ENCODE measurements at regions not wholly inside any gene's neighbourhood (a gene's known extent, or its start where the extent isn't known, plus 50 kb on each side); places are given as distances from the start of the nearest gene placed in this dataset.

- DNase-seq: no peak
These were observed 289.6 kb downstream of the METTL4 start for GRCh38 chr18:2281523-2282199.

DNA sequence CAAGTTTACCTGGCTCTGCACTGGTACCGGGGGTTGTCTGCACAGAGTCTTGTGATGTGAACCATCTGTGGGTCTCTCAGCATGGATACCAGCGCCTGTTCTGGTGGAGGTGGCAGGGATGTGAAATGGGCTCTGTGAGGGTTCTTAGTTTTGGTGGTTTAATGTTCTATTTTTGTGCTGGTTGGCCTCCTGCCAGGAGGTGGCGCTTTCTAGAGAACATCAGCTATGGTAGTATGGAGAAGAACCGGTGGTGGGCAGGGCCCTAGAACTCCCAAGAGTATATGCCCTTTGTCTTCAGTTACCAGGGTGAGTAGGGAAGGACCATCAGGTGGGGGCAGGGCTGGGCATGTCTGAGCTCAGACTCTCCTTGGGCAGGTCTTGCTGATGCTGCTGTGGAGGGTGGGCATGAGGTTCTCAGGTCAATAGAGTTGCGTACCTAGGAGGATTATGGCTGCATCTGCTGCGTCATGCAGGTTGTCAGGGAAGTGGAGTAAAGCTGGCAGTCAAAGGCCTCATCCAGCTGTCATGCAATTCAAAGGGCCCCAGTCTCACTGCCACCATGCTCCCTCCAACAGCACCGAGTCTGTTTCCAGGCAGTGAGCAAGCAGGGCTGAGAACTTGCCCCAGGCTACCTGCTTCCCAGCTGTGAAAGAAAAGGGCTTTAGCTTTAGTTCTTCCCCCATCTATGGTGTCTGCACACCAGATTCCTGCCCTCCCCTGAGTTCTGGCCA, 278.0 kb downstream of the METTL4 start:
- DNase-seq: no peak

GRCh38 chr18:2301316-2301715, 270.0 kb downstream of the METTL4 start:
- DNase-seq: no peak

GRCh38 chr18:2302012-2302411, 269.3 kb downstream of the METTL4 start:
- no peak for DNase-seq

GRCh38 chr18:2302628-2303516, 268.4 kb downstream of the METTL4 start:
- DNase-seq: no peak

DNA sequence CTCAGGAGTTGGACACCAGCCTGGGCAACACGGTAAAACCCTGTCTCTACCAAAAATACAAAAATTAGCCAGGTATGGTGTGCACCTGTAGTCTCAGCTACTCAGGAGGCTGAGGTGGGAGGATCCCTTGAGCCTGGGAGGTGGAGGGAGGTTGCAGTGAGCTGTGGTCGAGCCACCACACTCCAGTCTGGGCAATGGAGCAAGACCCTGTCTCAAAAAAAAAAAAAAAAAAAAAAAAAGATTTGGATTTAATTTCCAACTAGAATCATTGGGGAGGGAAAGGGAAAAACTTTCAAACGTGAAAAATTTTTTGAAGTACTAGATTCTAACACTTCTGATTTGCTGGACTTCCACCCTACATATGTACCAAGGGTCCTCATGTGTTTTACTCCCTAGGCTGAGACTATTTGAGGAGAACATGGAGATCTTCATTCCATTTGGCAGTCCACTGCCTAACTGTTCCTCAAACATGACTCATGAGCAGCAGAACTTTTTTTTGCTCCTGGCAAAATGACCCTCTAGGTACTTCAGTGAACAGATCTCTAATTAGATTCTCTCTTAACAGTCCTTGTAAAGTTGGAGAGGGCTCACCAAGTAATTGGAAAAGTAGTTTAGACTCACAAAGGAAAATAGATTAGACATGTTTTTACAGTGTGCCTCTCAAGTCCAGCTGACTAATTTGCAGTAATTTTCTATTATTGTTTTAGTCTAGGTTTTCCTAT, 267.6 kb downstream of the METTL4 start:
- no peak for DNase-seq

GRCh38 chr18:2304378-2305175, 266.7 kb downstream of the METTL4 start:
- no peak for DNase-seq

GRCh38 chr18:2306606-2307005, 264.7 kb downstream of the METTL4 start:
- DNase-seq: no peak

DNA sequence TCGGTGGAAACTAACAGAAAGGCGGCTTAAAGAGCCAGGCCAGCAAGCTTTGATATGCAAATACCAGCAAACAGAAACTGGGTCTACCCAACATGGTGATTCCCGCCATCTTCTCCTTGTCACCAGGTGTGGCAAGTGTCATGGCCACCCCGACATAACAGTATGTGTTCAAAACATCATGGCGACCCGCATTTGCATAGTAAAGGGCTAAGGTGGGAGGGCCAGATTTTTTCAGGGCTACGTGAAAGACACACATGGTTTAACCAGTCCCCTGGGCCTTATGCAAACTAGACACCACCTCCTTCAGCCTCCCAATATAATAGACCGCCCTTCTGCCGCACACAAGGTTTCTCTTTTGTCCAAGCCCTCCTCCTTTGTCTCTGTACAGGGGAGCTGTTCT, 260.4 kb downstream of the METTL4 start:
- DNase-seq: no peak

DNA sequence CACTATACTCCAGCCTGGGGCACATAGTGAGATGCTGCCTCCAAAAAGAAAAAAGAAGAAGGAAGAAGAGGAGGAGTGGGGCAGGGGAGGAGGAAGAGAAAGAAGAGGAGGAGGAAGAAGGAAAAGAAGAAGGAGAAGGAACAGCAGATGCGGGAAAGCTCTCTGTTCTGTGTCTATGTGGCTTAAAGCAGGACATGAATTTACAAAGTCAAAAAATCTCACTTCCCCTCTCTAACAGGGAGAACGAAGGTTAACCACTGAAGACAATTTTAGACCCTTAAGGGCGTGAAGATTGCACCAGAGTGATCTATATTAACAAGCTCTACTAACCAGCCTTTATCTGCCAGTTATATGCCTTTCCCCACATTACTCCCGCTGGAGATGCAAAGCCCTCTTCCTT, 258.9 kb downstream of the METTL4 start:
- no peak for DNase-seq

GRCh38 chr18:2313332-2313731, 258.0 kb downstream of the METTL4 start:
- DNase-seq: no peak

GRCh38 chr18:2316082-2316750, 255.1 kb downstream of the METTL4 start:
- no peak for DNase-seq

GRCh38 chr18:2316751-2317696, 254.3 kb downstream of the METTL4 start:
- no peak for DNase-seq

- DNase-seq: no peak
These were observed 246.8 kb downstream of the METTL4 start for GRCh38 chr18:2324459-2324858.

DNA sequence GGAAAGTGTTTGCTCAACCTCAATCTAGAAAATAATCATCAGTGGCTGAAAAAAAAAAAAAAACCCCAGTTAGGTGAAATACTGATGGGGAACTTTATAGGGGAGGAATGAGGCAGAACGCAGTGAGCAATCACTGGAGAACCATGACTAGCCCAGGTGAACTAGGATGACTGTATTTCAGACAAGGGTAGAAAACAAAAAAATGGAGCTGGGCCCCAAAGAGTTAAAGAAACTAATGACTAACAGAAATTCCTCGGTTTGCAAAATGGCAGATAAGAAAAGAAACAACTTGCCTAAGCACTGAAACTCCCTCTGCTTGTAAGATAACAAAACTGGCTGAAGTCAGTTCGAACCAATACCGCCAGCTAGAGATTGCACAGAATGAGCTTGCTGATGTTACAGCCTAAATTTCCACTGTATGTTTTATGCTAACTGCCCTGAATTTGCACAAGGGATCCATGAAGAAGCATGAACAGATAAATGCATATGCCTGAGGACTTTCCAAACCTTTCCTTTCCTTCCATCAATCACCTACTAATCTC, 245.9 kb downstream of the METTL4 start:
- DNase-seq: no peak

DNA sequence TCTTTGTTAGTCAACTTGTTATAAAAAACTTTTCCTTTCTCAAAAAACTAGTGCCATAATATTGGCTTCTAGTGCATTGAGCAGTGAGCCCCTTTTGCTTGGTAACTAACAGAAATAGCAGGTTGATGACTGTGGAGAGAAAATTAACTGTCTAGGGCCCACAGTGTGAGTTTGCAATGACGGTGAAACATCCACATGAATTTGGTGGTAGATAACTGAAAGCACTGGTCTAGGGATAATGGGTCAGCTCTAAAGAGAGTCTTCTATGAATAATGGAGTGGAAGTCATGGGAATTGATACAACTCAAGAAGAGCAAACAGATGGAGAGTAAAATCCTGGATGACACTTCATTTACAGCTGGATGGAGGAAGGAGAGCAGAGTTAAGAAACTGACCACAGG, 245.4 kb downstream of the METTL4 start:
- DNase-seq: no peak

GRCh38 chr18:2326999-2327398, 244.3 kb downstream of the METTL4 start:
- no peak for DNase-seq

- DNase-seq: no peak
These were observed 240.5 kb downstream of the METTL4 start for GRCh38 chr18:2330764-2331163.

GRCh38 chr18:2331491-2331890, 239.8 kb downstream of the METTL4 start:
- DNase-seq: no peak
